IPS DF 19.7 (cell line): ENCODE measurements at regions not wholly inside any gene's neighbourhood (a gene's known extent, or its start where the extent isn't known, plus 50 kb on each side); places are given as distances from the start of the nearest gene placed in this dataset.
"Not testable (repeated sequence)": the region's sequence is repeated elsewhere in the genome, so short reads cannot be mapped to it uniquely, and the experiment has no call there.

Source experiments
- DNase-seq: peaks from one replicate; pipeline ENCODE4 v3.0.0-alpha.2; 2013; ENCODE audit warnings: low read depth, low spot score

DNA sequence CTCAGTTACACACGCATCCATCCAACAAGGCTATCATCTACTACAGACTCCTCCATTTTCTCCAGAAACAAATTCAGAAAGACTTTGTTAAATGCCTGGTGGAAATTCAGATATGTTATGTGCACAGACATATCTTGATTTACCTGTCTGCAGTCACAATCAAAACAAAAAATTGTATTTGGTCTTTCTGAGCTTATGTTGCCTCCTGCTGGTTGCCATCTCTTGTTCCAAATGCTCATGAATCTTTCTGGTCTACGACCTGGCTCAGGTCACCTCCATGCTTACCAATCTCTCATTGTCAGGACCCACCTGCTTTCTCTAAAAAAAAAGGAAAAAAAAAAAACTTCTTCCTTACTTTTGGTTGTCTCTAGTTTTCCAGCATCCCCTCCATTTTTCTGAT, 169.2 kb upstream of the PLXNC1 start:
- no peak for DNase-seq

- DNase-seq = no peak
Observed at GRCh38 chr12:93980711-93981110, 167.7 kb upstream of the PLXNC1 start.

- DNase-seq = no peak
Observed at GRCh38 chr12:93981411-93981810, 167.0 kb upstream of the PLXNC1 start.

DNA sequence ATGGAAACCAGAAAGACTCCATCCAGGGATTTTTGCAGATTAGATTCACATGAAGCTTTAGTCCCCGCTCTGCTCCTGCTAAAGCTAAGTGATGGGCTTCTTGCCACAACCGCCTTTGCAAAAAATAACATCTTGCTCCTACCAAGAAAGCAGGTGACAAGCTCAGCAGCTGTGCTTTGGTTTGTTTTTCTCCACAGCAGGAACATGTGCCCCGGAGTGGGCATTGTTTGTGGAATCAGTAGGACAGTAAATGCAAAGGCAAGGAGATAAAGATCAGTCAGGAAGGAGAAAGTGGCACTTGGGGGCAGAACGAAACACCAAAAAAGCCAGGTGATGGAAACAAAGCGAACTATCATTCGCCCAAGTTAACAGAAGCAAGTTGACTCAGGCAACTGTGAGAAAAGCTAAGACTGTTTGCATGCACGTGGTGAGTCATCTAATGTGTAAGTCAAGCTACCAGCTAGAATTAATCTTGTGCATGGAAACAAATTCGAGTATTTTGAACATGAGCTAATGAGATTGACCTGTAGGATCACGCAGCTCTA, 165.5 kb upstream of the PLXNC1 start:
- no peak for DNase-seq

- no peak for DNase-seq
Observed at GRCh38 chr12:93984005-93984404, 164.4 kb upstream of the PLXNC1 start.

- no peak for DNase-seq
Observed at GRCh38 chr12:93989949-93990348, 158.4 kb upstream of the PLXNC1 start.

- peak; percentile 56 for DNase-seq
Observed at GRCh38 chr12:93990832-93991803, 157.3 kb upstream of the PLXNC1 start.

DNA sequence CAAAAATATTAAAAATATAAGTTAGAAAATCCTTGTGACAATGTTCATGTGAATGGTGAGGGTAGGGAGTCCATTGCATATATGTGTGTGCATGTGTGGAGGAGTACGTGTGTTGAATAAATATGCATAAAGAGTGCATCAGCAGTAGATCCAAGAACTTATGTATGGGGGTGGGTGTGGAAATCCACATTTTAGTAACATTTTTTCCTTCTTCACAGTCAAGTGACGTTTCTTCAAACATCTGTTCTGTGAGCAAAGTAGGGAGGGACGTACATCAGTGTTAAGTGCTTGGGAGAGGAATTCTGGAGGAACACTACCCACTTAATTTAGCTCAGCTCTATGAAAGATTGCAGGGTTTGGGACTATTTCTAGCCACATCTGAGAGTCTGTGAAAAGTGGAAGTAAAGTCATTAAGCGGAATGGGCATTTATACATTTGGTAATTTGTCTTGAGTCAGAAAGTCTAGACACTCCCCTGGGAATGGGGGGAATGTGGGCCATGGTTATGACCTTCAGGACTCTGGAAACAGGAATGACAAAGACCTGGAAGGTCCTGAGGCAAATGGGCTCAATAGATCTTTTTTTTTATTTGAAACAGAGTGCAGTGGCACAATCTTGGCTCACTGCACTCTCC, 156.4 kb upstream of the PLXNC1 start:
- no peak for DNase-seq

DNA sequence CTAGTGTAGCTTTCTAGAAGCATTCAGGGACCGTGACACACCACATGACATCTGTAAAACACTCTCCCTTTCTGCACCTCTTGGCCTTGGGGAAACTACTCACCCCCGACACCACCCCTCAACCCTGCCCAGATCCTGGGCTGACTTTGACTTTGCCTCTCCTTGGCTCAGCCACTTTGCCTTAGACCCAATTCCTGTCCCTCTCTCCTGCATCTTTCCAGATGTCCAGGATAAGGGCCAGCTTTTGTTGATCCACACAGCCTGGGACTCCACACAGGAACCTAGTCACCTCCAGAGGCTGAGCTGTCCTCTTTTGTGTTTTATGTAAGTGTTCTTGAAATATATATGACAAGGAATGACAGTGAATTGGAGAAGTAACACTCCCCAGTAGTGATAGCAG, 153.7 kb upstream of the PLXNC1 start:
- no peak for DNase-seq

DNA sequence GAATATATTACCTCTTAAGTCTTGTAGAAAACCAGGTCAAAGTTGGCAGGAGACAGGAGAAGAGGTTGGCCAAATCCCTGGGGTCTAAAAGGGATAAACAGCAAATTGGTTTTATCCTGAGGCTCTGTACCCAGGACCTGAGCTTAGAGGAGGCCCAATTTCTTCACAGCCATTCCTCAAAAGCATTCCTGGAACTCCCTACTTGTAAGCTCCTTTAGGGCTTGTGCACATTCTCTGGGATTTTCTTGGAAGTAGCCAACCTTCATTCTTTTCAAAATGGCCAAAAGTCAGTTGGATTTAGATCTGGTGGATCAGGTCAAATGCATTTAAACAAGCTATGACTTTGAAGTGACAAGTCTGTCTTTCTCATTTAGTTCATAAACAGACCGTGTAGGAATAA, 152.1 kb upstream of the PLXNC1 start:
- DNase-seq = no peak

GRCh38 chr12:94001691-94002090, 146.7 kb upstream of the PLXNC1 start:
- DNase-seq = no peak

DNA sequence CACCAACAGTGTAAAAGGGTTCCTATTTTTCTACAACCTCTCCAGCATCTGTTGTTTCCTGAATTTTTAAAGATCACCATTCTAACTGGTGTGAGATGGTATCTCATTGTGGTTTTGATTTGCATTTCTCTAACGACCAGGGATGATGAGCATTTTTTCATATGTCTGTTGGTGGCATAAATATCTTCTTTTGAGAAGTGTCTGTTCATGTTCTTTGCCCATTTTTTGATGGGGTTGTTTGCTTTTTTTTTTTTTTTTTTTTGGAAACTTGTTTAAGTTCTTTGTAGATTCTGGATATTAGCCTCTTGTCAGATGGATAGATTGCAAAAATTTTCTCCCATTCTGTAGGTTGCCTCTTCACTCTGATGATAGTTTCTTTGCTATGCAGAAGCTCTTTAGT, 145.5 kb upstream of the PLXNC1 start:
- DNase-seq = not testable (repeated sequence)

- peak; percentile 59 for DNase-seq
Observed at GRCh38 chr12:94007833-94008232, 140.5 kb upstream of the PLXNC1 start.

- peak; percentile 91 for DNase-seq
Observed at GRCh38 chr12:94010307-94010706, 138.1 kb upstream of the PLXNC1 start.

GRCh38 chr12:94012071-94012470, 136.3 kb upstream of the PLXNC1 start:
- DNase-seq = no peak

DNA sequence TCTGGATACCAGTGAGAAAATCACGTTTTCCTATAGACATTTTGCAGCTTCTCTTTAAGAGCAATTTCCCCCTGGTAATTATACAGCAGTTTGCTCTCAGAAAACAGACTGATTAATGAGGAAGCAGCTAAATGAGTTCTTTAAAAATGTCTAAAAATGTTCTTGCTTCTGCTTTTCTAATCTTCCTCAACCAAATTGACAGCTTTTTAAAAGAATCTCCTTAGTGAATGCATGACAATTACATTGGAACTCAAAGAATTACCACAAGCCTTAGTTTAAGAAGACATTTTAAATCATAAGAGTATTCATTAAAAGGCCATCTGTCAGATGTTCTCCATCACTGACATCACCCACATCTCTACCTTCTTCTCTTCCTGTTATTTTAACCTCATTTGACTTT, 135.8 kb upstream of the PLXNC1 start:
- DNase-seq = no peak

DNA sequence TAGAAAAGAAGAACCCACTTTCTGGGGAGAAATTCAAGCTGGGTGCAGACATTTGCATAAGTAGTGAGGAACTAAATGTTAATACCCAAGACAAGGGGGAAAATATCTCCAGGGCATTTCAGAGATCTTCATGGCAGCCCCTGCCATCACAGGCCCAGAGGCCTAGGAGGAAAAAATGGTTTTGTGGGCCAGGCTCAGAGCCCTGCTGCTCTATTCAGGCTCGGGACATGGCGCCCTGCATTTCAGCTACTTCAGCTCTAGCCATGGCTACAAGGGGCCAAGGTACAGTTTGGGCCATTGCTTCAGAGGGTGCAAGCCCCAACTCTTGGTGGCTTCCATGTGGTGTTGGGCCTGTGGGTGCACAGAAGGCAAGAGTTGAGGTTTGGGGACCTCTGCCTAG, 131.1 kb upstream of the PLXNC1 start:
- DNase-seq = not testable (repeated sequence)

- no peak for DNase-seq
Observed at GRCh38 chr12:94020335-94020734, 128.0 kb upstream of the PLXNC1 start.

DNA sequence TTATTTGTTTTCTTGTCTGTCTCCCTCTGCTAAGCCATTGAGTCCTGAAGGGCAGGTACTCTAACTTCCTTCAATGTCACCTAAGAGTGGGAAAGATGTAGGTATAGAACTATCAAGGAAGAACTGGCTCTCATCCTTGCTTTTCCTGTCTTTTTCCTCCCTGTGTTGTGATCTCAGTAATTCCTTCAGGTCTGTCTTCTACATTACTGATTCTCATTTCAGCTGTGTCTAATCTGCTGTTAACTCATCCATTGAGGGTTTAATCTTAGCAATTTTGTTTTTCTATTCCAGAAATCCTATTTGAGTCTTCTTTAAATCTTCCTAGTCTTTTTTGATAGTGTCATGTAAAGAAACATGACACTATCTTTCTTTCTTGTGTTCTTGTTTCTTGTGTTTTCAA, 124.5 kb upstream of the PLXNC1 start:
- no peak for DNase-seq

GRCh38 chr12:94025068-94025467, 123.3 kb upstream of the PLXNC1 start:
- no peak for DNase-seq

DNA sequence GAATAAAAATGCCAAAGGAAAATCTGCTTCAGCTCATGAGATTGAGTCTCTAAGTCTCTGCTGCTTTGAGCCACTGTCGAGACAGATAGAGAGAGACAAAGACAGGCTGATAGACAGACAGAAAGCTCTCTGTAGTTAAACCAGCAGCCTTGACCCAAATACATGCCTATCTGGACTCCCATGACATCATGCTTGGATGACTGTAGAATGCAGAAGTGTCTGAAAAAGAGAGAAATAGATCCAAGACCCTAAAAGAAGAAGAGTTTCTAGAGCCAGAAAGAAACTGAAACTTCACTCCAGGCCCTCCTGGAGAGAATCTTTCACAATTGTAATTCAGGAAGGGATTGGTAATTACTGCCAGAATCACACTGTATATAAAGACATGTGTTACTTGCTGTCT, 122.6 kb upstream of the PLXNC1 start:
- DNase-seq = no peak

DNA sequence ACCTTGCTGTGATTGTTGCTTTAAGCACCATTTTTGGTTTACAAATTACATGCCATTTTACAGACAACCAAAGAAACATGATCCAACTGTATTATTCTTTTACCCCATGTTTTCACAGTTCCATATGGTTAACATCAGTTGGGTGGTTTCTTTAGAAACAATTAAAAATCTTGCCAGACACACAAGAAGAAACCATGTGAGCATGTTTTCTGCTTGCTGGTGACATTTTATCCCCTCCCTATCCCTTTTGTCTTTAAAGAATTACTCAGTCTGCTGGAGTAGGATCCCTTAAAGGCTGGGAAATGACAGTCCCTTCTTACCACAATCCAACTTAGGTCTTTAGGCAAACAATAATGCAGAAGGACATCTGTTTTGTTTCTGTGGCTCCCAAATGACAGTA, 121.8 kb upstream of the PLXNC1 start:
- DNase-seq = no peak

GRCh38 chr12:94027561-94027960, 120.8 kb upstream of the PLXNC1 start:
- DNase-seq = no peak
